Tibial nerve (tissue), 4 donors: ENCODE measurements at regions not wholly inside any gene's neighbourhood (a gene's known extent, or its start where the extent isn't known, plus 50 kb on each side); places are given as distances from the start of the nearest gene placed in this dataset.
"Not testable (repeated sequence)": the region's sequence is repeated elsewhere in the genome, so short reads cannot be mapped to it uniquely, and the experiment has no call there.

Experiments
- DNase-seq, 2 donors: peaks; one replicate each; pipeline ENCODE4 v3.0.0-alpha.2; 2019; ENCODE audit warnings: low spot score in 2 of 2
- H3K27ac ChIP-seq, 4 donors: fragments of 200-600 bp; sonication (generic) in 3 of 4; one replicate each; pipeline ENCODE4 v1.5.1; 2017 to 2019; ENCODE audit warnings: mild to moderate bottlenecking in 1 of 4
- H3K27me3 ChIP-seq, 2 donors: fragments of 200-600 bp; sonication (generic) in 1 of 2; one replicate each; pipeline versions ENCODE4 v1.5.1 to v1.6.0; 2017 to 2019
- H3K36me3 ChIP-seq, 3 donors: fragments of 200-600 bp; sonication (generic); one replicate each; pipeline ENCODE4 v1.5.1; 2018 to 2019
- H3K4me1 ChIP-seq, 4 donors: fragments of 200-600 bp; sonication (generic) in 3 of 4; one replicate each; pipeline ENCODE4 v1.5.1; 2017 to 2019
- H3K4me3 ChIP-seq, 4 donors: fragments of 200-600 bp; sonication (generic) in 3 of 4; one replicate each; pipeline ENCODE4 v1.5.1; 2017 to 2019; ENCODE audit warnings: mild to moderate bottlenecking in 1 of 4, moderate library complexity in 1 of 4
- H3K9me3 ChIP-seq, 4 donors: fragments of 200-600 bp; sonication (generic) in 3 of 4; one replicate each; pipeline ENCODE4 v1.5.1; 2017 to 2019
- EP300 ChIP-seq, 2 donors: sonication (generic); formaldehyde crosslinking; IDR thresholded peaks; one replicate each; pipeline ENCODE4 v1.6.1; 2017; ENCODE audit warnings: antibody characterized with exemption in 2 of 2, mild to moderate bottlenecking in 1 of 2
- POLR2A ChIP-seq, 2 donors: fragments of 450-650 bp; IDR thresholded peaks; one replicate each; pipeline ENCODE4 v1.6.1; 2017; ENCODE audit warnings: antibody characterized with exemption in 2 of 2, mild to moderate bottlenecking in 2 of 2, moderate library complexity in 2 of 2
- WGBS, 2 donors: methylation state at CpG; one replicate each; pipeline ENCODE4 v1.1.5; 2018; 5-methylcytosine and 5-hydroxymethylcytosine counted together
- TF ChIP-seq, protein P1 (sequence below), 5 experiments: fragments of 200-600 bp in 3 of 5; fragments of 450-650 bp in 2 of 5; sonication (generic) in 3 of 5; IDR thresholded peaks; one replicate each; pipeline ENCODE4 v1.5.1; 2016 to 2019; ENCODE audit warnings: antibody characterized with exemption in 5 of 5, mild to moderate bottlenecking in 3 of 5, moderate library complexity in 2 of 5

DNA sequence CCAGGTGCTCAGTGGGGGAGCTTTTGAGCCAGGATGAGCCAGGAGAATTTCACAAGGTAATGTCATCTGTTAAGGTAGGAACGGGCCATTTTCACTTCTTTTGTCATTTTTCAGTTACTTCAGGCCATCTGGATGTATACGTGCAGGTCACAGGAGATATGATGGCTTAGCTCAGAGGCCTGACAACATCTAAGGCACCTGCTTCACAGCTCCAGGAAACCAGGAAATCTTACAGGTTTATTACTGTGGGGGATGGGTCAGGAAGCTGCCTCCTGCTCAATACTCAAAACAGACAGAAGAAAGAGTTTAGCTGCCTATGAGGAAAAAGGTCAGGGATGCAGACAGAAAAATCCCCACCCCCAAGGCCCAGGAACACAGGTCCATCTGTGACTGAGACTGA is 364.3 kb upstream of the LRP1B start:
- Histone ChIP-seq H3K4me1 (no peaks in the 10 kb centered on the region), H3K36me3 (no peaks in the 10 kb centered on the region), H3K9me3 (peaks cover 0 to 10% (median 0%) of the 10 kb centered on the region in 4 donors), H3K4me3 (no peak overlapping the region), H3K27me3 (no peaks in the 10 kb centered on the region), H3K27ac (no peak overlapping the region)
- WGBS, 2 donors, result 74 to 75% methylated on average over 2 of the region's 2 CpGs
- TF ChIP-seq, protein P1, sequence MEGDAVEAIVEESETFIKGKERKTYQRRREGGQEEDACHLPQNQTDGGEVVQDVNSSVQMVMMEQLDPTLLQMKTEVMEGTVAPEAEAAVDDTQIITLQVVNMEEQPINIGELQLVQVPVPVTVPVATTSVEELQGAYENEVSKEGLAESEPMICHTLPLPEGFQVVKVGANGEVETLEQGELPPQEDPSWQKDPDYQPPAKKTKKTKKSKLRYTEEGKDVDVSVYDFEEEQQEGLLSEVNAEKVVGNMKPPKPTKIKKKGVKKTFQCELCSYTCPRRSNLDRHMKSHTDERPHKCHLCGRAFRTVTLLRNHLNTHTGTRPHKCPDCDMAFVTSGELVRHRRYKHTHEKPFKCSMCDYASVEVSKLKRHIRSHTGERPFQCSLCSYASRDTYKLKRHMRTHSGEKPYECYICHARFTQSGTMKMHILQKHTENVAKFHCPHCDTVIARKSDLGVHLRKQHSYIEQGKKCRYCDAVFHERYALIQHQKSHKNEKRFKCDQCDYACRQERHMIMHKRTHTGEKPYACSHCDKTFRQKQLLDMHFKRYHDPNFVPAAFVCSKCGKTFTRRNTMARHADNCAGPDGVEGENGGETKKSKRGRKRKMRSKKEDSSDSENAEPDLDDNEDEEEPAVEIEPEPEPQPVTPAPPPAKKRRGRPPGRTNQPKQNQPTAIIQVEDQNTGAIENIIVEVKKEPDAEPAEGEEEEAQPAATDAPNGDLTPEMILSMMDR (IDR thresholded peaks at IDR 0.05), result no peak
- TF ChIP-seq EP300 (IDR thresholded peaks at IDR 0.05) (no peak), POLR2A (IDR thresholded peaks at IDR 0.05) (no peak)
- DNase-seq, result no peak

DNA sequence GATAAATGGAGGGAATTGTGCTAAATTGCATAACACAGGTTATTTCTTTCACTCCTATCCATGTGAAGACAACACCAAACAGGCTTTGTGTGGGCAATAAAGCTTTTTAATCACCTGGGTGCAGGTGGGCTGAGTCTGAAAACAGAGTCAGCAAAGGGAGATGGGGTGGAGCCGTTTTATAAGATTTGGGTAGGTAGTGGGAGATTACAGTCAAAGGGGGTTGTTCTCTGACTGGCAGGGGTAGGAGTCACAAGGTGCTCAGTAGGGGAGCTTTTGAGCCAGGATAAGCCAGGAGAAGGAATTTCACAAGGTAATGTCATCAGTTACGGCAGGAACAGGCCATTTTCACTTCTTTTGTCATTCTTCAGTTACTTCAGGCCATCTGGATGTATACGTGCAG is 358.8 kb upstream of the LRP1B start:
- not testable (repeated sequence) for H3K4me3 ChIP-seq, DNase-seq, H3K4me1 ChIP-seq, H3K27ac ChIP-seq, H3K27me3 ChIP-seq, H3K36me3 ChIP-seq
- WGBS, 2 donors, result 57 to 68% methylated on average over 3 of the region's 3 CpGs
- peaks cover 0 to 19% (median 0%) of the 10 kb centered on the region in 4 donors for H3K9me3 ChIP-seq

DNA sequence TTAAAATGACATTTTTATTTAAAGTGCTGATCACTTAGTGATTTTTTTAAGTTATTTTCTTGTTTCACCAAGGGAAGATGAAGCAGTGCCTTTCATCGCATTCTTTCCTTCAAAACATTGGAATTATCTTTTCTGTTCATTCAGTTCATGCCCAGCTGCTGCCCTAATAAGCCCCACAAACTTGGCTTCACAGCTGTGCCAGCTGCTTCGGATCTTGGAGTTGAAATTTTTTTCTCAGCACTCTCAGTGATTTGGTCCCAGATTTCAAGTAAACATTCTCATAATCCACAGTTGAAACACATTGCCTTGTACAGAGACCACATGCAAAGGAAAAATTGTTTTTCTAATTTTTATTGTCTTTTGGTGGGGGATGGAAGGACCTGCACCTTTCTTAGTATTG is 353.3 kb upstream of the LRP1B start:
- WGBS, 2 donors, result 86 to 87% methylated on average over 2 of the region's 2 CpGs
- TF ChIP-seq EP300 (IDR thresholded peaks at IDR 0.05), result no peak
- TF ChIP-seq, protein P1 (IDR thresholded peaks at IDR 0.05), result no peak
- TF ChIP-seq POLR2A (IDR thresholded peaks at IDR 0.05), result no peak
- peaks cover 0 to 9% (median 0%) of the 10 kb centered on the region in 4 donors for H3K9me3 ChIP-seq

DNA sequence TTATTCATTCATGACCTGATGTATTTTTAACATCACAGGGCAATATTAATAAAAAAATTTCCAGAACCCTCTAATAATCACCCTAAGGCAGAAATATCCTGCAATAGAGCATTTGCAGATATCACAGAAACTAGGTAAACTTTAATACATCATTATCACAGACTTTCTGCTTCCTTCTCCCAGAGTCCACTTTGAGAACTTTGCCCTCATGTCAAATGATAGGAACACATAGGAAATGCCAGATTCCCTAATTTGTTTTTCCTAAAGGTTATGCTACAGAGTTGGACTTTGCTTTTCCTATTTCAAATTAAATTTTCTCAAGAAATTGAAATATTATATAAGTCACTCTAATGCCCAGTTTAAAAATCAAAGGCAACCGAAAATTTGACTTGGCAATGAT is 352.8 kb upstream of the LRP1B start:
- no peak for DNase-seq
- WGBS, 2 donors, result 86 to 91% methylated on average over 1 of the region's 1 CpG
- Histone ChIP-seq H3K9me3 (peaks cover 0 to 9% (median 0%) of the 10 kb centered on the region in 4 donors), H3K27me3 (no peaks in the 10 kb centered on the region), H3K4me1 (no peaks in the 10 kb centered on the region), H3K27ac (no peak overlapping the region), H3K36me3 (no peaks in the 10 kb centered on the region), H3K4me3 (no peak overlapping the region)
- TF ChIP-seq, protein P1 (IDR thresholded peaks at IDR 0.05), result no peak
- no peak for TF ChIP-seq EP300 (IDR thresholded peaks at IDR 0.05)
- no peak for TF ChIP-seq POLR2A (IDR thresholded peaks at IDR 0.05)

More for the DNA sequence above, 353.3 kb upstream of the LRP1B start:
- no peaks in the 10 kb centered on the region for H3K27me3 ChIP-seq
- no peaks in the 10 kb centered on the region for H3K4me1 ChIP-seq
- H3K27ac ChIP-seq, result no peak overlapping the region
- DNase-seq, result no peak
- no peaks in the 10 kb centered on the region for H3K36me3 ChIP-seq
- no peak overlapping the region for H3K4me3 ChIP-seq

DNA sequence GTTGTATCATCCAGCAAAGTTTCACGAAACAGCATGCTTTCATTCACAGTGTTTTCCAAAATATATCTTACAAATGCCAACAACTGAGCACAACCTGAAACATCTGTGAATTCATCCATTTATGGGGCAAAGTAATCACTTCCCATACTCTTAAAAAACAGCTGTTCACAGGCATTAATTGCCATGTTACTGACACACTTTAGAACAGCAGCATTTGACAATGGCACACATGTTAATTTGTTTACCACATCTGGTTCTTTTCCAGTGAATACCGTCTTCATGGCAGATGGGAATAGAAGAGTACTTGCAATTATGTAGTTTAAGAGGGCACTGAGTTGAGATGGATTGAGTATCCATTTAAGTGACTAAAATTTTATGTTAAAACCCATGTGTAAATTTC is 347.4 kb upstream of the LRP1B start:
- Histone ChIP-seq H3K27me3 (no peaks in the 10 kb centered on the region), H3K9me3 (no peaks in the 10 kb centered on the region), H3K4me1 (no peaks in the 10 kb centered on the region), H3K4me3 (no peak overlapping the region), H3K27ac (no peak overlapping the region), H3K36me3 (no peaks in the 10 kb centered on the region)
- TF ChIP-seq, protein P1 (IDR thresholded peaks at IDR 0.05), result no peak
- TF ChIP-seq EP300 (IDR thresholded peaks at IDR 0.05) (no peak), POLR2A (IDR thresholded peaks at IDR 0.05) (no peak)
- WGBS, 2 donors, result 57 to 58% methylated on average over 2 of the region's 2 CpGs
- DNase-seq, result no peak

DNA sequence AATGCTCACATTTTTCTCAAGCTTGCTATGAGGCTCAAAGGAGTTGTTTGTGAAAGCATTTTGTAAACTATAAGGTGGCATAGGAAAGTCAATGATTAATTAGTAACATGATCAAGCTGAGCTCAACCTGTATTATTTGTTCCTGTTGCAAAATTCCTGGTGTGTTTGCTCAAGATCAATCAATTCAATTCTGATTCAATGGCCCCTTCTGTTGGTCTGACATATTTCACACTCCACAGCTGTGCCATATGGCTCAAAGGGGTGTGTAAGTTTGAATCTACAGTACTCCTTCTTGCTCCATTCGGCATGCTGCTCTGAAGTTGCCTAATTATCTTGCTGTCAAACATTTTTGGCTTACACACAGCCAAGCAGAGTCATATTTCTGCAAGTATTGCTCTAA is 341.6 kb upstream of the LRP1B start:
- Histone ChIP-seq H3K4me3 (no peak overlapping the region), H3K9me3 (no peaks in the 10 kb centered on the region), H3K36me3 (no peaks in the 10 kb centered on the region), H3K4me1 (no peaks in the 10 kb centered on the region), H3K27me3 (no peaks in the 10 kb centered on the region), H3K27ac (no peak overlapping the region)
- no peak for DNase-seq
- TF ChIP-seq EP300 (IDR thresholded peaks at IDR 0.05) (no peak), POLR2A (IDR thresholded peaks at IDR 0.05) (no peak)
- TF ChIP-seq, protein P1 (IDR thresholded peaks at IDR 0.05), result no peak
- WGBS, 2 donors, result 33 to 44% methylated on average over 1 of the region's 1 CpG
